Hematopoietic multipotent progenitor cell treated with erythropoietin and hydrocortisone succinate and interleukin-3 and kit ligand, for 4 days (in vitro differentiated cells): ENCODE measurements at regions not wholly inside any gene's neighbourhood (a gene's known extent, or its start where the extent isn't known, plus 50 kb on each side); places are given as distances from the start of the nearest gene placed in this dataset.
A peak's percentile ranks its signal among the peaks of the same experiment; 100 is the strongest.
"Not testable (repeated sequence)": the region's sequence is repeated elsewhere in the genome, so short reads cannot be mapped to it uniquely, and the experiment has no call there.

Experiments used
- DNase-seq: peaks from one replicate; pipeline ENCODE4 v3.0.0-alpha.2; 2015

DNA sequence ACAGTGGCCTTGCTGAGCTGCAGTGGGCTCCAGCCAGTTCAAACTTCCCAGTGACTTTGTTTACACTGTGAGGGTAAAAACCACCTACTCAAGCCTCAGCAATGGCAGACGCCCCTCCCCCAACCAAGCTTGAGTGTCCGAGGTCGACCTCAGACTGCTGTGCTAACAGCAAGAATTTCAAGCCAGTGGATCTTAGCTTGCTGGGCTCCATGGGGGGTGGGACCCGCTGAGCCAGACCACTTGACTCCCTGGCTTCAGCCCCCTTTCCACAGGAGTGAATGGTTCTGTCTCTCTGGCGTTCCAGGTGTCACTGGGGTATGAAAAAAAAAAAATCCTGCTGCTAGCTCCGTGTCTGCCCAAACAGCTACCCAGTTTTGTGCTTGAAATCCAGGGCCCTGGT is 168.9 kb upstream of the INTU start:
- DNase-seq = no peak

DNA sequence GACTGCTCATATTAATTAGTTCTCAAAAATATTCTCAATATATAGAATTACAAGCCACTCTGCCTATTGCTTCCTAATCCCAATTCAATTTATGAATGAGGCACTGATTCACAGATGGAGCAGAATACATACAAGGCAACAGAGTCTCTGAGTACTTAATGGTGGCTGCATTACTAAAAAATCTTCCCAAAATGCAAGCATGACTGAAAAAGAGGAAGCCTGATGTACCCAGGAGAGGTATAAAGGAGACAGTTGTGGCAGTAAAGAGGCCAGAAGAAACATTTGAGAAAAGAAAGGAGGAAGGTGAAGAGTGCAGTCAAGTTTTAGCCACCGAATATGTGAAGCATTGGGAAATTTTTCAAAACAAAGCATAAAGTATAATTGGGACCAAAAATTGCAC is 163.2 kb upstream of the INTU start:
- no peak for DNase-seq

DNA sequence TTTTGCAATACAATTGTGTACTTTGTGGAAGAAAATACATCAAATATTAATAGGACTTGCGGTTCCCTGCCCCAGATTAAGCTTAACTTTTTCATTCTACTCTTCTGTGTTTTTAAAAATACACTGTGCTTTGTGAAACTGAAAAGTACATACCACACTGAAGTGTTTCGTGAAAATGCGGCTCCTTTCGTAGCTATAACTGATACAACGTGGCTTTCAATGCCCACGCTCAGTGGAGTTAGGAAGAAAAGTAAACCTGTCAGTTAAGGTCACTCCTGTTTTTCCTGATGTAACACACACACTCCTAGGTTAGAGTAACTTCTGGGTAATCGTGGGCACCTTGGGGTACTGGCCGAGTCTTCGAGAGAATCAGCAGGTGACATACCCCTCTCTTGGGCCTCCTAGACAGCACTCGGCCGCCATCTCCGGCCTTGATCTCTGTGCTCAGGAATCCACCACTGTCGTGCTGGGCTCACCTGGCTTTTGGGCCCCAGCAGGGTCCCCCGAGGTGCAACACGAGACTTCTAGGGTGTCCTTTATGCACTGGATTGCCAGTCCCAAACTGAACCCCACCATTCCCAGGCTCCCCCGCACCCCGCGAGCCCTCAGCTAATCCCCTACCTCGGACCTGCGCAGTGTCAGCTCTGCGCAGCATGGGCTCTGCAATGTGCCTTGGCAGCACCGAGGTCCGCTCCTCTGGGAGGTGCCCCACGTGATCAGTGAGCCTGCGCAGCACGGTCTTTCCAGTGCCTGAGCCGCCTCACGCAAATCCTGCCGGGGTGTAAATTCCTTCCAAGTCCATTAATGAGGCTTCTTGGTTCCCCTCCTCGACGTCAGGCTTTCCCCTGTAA is 162.6 kb upstream of the INTU start:
- DNase-seq = no peak

DNA sequence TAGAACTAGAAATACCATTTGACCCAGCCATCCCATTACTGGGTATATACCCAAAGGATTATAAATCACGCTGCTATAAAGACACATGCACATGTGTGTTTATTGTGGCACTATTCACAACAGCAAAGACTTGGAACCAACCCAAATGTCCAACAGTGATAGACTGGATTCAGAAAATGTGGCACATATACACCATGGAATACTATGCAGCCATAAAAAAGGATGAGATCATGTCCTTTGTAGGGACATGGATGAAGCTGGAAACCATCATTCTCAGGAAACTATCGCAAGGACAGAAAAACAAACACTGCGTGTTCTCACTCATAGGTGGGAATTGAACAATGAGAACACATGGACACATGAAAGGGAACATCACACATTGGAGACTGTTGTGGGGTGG is 154.5 kb upstream of the INTU start:
- DNase-seq = not testable (repeated sequence)

DNA sequence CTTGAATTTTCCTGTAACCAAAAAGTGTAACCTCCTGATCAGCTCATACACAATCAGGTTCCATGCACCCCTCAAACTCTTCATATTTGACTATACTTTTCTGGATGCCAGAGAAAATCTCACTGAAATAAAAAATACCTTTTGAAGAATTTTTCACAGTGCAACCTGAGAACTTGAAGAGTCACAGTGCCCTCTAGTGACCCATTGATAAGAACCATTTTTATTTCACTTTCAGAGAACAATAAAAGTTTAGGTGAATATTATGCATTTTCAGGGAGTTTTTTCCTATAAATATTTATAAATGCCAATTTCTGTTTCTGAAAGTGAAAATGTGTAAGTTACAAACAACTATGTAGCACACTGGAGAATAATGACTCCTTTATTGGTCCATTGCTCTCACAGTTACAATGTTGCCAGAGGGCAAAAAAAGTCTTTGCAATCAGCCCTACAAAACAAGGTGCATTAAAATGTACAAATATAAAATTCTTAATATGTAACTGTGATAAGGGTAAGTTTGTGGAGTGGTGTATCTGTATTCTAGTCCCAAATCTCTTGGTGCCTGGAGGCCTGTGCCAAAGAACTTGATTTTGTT is 153.6 kb upstream of the INTU start:
- DNase-seq = peak; percentile 59

DNA sequence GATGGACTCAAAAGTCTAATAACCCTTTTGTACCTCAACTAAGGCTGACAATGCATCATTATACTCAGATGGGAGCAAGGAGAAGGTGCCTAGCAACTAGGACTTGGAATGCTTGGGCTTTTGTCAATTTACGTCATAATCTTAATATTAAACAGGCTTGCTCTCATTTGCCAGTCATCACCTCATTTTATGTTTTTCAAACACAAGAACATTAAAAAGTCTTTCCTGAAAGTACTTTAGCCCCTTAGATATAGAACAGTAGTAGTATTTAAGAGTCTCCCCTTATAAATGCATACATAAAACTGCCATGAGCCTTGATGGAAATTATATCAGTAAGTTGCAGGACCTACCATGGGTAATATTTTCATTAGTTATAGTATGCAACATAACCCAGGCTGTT is 150.7 kb upstream of the INTU start:
- DNase-seq = no peak

DNA sequence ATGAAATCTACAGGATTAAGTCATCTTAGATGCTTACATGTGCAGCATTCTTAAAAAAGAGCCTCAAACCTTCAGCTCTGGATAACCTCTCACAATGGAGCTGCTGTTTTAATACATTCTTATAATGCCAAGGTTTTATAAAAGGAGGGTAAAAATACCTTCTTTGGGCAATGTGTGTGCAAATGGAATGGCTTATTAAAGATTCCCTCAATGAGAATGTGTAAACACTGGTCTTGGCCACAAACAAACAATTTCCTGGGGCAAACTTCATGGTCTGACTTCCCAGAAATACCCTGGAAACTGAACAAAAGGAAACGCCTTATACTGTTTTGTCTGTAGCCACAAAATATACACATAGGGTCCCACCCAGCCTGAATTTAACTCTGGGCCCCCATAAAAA is 148.6 kb upstream of the INTU start:
- no peak for DNase-seq

DNA sequence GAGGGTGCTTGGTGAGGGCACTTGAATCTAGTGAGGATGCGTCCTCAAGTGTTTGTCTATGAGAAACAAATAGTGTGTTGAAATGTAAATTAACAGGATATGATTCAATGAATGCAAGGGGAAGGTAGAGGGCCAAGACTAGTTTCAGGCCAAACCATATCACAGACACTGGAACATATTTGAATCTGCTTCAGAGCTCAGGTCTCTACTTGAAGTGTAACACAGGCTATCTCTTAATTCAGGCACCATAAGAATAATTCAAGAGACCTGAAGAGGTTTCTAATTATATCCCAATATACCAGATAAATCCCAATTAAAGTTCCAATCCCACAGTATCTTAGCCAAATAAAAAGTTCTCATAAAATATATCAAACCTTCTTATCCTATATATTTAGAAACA is 146.5 kb upstream of the INTU start:
- DNase-seq = no peak

DNA sequence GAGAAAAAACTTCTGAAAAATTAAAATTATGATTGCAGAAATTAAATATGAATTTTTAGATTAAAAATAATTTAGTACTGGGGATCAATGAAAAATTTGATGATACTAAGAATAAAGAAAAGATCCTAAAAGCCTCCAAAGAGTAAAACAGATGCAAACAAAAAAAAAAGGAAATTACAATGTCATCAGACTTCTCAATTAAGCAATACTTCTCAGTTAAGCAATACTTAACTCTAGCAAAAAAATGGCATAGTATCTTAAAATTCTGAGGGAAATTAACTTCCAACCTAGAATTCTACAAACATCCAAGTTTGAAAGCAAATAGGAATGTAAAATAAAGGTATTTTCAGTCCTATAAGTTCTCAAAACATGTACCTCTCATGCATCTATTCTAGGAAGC is 141.2 kb upstream of the INTU start:
- DNase-seq = peak; percentile 25

DNA sequence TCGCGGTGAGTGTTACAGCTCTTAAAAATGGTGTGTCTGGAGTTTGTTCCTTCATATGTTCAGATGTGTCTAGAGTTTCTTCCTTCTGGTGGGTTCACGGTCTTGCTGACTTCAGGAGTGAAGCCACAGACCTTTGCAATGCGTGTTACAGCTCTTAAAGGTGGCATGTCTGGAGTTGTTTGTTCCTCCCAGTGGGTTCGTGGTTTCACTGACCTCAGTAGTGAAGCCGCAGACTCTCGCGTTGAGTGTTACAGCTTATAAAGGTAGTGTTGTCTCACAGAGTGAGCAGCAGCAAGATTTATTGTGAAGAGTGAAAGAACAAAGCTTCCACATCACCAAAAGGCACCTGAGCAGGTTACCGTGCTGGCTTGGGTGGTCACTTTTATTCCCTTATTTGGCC is 135.9 kb upstream of the INTU start:
- peak; percentile 7 for DNase-seq

DNA sequence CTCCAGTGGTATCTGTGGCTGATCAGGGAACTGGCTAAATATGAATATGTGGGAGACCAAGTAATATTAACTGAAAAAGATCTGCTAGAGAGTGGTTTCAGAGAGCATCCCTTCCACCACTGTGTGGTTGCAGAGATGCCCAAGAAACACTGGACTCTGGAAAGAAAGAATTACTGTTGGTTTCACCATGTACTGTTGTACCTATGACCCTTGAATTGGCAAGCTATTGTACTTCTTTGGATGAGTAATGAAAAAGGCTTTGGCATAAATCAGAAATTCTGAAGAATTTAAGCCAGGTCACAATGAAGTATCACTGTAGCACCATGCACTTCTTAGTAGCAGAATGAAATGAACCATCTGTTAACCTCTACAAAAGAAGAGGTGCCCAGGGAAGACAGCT is 134.4 kb upstream of the INTU start:
- DNase-seq = no peak

DNA sequence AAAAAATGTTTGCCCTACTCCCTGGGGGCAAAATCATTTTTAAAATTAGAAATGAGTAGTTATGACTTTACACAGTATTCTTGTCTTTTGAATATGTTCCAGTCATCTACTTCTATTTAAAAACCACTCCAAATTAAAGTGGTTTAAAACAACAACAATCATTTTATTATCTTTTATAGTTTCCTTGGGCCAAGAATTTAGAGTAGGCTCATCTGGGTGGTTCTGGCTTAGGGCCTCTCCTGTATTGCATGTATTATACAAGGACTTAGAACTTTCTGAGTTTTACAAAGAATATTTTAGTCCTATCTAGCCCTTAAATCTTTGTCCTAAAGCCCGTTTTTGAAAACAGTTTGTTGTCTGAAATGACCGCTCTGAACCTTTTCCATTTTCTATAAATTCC is 132.5 kb upstream of the INTU start:
- DNase-seq = no peak

DNA sequence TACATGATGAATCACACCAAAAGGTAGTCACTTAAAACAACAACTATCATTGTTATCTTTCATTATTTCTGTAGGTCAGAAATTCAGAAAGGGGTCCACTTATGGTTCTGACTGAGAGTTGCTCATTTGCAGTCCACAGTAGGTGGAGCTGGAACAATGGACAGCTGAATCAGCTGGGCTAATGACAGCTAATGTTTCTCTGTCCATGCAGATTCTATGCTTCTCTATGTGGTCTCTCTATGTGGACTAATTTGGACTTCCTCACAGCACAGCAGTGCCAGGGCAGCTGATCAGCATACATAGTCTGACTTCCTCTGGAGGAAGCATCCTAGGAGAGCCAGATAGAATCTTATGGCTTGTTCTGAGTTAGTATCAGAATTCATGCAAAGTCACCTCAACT is 131.7 kb upstream of the INTU start:
- DNase-seq = peak; percentile 25

DNA sequence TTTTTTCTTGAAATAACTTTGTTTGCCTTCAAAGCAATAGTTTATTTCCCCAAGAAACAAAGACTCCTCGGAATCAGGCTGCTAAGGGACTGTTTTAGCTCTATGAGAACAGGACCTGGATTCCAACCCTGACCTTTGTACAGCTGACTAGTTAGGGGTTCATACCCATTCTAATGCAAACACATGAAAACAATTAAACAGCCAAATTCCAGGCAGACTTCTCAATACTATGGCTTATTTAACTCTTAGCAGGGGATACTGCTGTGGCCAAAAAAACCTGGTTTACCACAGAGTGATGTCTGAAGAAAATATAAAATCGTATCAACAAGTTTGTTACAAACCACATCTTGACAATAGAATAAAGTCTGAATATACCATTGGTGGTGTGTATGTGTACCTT is 129.6 kb upstream of the INTU start:
- no peak for DNase-seq

DNA sequence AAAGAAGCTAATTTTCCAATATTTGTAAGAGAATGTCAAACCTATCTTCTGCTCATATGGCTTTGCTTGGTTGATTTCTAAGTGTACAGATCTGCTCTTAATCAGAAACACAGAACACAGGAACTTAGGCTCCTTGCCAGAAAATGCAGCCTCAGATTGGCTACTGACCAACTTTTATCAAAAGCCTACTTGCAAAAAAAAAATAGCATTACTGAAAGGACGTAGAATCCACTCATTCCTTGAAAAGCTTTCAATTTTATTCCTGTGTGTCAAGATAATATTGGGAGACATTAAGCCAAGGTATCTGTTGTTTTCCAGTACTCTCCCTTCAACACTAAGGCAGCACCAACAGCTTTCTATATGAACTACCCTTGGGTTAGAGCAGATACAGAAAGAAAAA is 127.6 kb upstream of the INTU start:
- DNase-seq = peak; percentile 64

DNA sequence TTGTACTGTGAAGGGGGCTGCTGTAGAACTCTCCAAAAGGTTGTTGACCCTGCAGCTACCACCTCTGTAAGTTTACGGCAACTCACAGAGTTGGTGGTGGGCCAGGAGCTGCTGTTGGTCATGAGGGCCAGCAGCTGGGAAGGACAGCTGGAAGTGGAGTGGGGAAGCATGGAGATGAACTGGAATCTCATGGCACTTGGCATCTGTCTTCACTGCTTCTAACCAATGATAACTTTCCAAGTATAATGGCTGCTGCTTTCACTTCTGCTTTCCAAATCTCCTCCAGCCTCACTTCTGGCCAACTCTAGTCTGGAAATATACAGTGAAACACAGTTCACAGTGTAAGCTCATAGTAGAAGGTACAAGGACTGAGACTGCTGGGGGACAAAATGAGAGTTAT is 126.5 kb upstream of the INTU start:
- DNase-seq = no peak

DNA sequence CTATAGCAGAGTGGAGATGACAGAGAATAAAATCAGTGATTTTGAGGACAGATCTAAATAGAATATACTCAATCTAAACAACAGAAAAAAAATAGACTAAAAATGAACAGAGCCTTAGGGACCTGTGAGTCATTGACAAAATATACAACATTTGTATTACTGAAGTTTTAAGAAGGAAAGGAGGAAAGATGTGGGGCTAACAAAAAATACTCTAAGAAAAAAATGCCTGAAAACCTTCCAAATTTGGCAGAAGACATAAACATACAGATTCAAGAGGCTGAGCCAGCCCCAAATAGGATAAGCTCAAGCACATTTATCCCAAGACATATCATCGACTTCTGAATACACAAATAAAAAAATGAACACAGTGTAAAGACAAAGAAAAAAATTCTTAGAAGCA is 123.6 kb upstream of the INTU start:
- DNase-seq = no peak

DNA sequence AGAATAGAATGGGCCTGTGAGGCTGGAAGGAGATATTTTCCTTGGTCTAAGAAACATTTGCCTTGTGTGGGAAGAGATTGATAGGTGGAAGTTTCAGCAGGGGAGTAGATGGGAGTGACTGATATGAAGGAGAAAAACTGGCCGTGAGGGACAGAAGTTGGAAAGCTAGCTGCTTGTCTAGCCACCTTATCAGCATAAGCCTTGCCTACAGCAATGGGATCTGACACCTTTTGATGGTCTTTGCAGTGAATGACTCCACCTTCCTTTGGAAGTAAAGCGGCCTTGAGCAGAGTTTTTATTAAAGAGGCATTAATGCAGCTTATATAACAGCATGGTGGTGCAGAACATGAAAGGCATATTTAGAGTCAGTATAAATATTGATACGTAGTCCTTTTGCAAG is 120.1 kb upstream of the INTU start:
- DNase-seq = not testable (repeated sequence)

DNA sequence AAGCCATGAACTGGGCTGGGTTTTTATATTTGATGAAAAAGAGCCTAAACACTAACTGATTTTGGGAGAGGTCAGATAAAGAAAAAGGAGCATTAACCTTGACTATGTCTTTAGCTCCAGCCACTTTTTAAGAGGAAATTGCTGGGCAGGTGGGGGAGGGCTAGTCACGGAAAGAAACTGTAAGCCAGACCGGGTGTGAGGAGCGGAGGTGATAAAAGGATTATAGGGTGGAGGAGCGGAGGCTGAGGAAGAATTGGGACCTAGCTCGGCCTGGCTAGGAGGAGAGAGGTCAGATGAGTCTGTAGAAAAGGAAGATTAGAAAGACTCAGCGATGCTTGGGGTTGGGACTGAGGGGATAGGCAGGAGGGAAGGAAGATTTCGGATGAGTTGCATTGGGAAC is 117.5 kb upstream of the INTU start:
- DNase-seq = not testable (repeated sequence)

DNA sequence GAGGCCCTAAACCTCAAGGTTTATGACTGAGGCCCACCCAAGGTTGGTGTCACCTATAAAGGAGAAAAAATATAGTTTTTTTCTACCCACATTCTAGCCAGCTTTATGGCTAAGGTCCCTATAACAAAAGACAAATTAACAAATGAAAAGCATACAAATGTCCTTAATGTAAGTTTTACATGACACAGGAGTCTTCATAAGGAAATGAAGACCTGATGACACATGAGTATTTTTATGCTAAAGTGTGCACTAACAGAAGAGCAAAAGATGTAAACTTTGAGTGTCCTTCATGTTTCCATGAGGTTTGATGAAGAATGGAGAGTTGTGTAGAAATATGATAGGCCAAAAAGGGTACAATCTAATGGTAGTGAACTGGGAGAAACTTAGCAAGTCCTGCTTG is 114.7 kb upstream of the INTU start:
- no peak for DNase-seq

DNA sequence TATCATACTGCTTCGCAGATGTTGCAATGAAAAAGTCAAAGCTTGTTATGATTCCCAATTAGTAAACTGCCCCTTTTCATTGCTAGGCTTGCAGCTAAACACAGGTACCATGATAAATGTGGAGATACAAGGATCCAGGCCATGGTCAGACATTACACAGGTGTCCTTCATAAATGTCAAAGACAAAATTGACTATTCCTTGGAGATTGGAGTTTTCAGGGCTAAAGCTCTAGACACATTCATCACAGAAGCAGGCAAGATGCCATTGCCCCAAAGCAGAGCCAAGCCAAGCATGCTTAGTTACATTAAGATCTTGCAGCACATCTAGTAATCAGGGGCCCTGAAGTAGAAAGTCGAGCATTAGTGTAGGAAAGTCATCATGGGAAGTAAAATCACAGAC is 111.3 kb upstream of the INTU start:
- no peak for DNase-seq

DNA sequence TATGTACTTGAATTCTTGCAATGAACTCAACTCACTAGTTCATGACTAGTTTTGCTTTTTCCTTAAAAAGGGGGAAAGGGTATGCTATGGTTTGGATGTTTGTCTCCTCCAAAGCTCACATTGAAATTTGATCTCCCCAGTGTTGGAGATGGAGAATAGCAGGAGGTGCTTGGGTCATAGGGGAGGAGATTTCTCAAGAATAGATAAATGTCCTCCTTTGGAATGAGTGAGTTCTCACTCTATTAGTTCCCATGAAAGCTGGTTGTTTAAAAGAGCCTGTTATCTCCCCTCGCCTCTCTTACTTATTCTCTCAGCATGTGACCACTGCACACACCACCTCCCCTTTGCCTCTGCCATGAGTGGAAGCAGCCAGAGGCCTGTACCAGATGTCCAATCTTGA is 109.4 kb upstream of the INTU start:
- no peak for DNase-seq

DNA sequence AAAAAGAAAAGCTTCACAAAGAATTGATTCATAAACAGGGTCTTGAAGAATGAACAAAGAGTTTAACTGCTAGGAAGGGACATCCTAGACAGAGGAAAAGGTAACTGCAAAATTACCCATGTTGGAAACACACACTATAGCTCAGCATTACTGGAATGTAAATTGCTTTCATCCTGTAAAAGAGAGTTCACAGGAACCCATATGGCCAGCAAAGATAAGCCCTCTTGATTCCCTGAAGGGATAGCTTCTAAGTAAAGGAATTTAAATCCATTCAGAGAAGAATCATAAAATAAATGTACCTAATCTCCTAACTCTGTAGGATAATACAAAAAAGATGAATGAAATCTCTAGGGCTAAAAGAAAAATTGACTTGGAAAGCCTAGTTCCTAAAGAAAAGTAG is 107.1 kb upstream of the INTU start:
- DNase-seq = no peak

DNA sequence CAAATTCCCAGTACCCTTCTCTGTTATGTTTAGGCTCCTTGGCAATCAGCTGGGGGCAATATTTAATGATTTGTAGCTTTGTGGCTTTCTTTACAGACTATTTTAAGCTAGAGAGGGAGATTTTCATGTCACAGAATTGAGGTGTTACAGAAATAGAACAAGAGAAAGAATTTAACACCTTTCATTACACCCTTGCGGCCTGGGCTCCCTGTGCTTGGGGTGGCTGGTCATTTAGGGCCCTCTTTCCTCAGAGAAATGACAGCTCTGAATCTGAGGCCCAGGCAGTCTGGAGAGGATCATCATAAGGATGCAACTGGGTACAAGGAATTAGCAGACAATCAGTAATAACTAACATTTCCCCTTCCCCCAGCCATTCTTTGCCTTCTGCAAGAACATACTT is 104.5 kb upstream of the INTU start:
- DNase-seq = no peak

DNA sequence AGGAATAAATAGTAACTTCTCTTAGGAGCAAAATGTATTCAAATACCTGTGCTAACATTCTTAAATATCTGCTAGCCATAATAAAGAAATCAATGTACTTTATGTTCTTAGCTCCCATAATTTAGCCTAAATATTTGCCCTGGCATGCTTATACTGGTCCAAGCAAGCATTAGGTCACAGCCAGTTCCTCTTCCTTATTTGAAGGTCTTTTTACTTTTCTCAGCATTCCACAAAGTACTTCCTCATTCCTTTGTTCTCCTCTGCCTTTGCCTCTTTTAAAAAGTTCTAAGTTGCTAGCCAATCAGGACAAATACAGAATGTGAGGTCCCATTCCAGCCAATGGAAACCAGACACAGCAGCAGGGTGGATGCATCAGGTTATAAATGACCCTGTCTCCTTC is 102.9 kb upstream of the INTU start:
- peak; percentile 5 for DNase-seq
